ENCODE measurements at regions not wholly inside any gene's neighbourhood (a gene's known extent, or its start where the extent isn't known, plus 50 kb on each side); places are given as distances from the start of the nearest gene placed in this dataset.

DNA sequence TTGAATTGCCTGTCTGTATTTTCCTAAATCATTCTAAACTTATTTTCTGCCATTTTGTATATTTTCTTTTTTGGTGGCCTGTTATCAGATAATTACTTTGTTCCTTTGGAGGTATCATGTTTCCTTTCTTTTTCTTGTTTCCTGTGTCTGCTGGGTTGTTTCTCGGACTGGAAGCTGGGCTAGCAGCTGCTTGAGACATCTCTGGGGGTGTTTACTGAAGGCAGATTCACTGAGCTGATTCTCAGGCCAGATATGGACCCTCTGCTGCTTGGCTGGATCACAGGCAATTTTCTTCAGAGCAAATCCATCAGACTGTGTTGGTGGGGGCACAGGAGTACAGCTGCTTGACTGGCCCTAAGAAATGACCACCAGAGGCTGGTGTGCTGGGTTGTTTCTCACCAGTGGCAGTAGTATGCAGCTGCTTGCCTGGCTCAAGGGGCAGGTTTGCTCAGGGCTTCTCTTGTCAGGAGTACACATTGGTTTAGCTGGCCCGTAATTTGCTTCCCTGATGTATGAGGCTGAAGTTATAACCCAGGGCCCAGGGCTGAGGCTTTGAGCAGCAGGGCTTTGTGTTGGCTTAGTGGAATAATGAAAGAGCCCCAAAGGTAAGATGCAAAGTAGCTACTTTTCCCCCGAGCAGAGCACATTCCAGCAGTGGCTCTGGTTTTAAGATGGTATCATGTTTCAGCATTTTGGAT, 680.6 kb downstream of the TECRL start:
- no peak for TF ChIP-seq POLR2AphosphoS5 (IDR thresholded peaks at IDR 0.05; ENCODE audit: low read depth, low read length)
- TF ChIP-seq POLR2A (IDR thresholded peaks at IDR 0.05; ENCODE audit: low read depth, low read length) = no peak
